HG03342 (cell line): ENCODE measurements at regions not wholly inside any gene's neighbourhood (a gene's known extent, or its start where the extent isn't known, plus 50 kb on each side); places are given as distances from the start of the nearest gene placed in this dataset.

Experiments
- ATAC-seq: cut with Tn5 transposase; IDR thresholded peaks from one replicate; pipeline ENCODE4 v1.9.1; 2021; ENCODE audit warnings: mild to moderate bottlenecking, moderate library complexity; ENCODE audit not compliant: unreplicated experiment

- ATAC-seq: no peak
These were observed 90.6 kb upstream of the SYNDIG1 start for GRCh38 chr20:24378661-24379483.

GRCh38 chr20:24376311-24377099, 92.9 kb upstream of the SYNDIG1 start:
- no peak for ATAC-seq

- no peak for ATAC-seq
These were observed 96.1 kb upstream of the SYNDIG1 start for GRCh38 chr20:24373372-24373771.

- no peak for ATAC-seq
These were observed 98.3 kb upstream of the SYNDIG1 start for GRCh38 chr20:24370911-24371695.

GRCh38 chr20:24370249-24370648, 99.2 kb upstream of the SYNDIG1 start:
- no peak for ATAC-seq

GRCh38 chr20:24368253-24368652, 101.2 kb upstream of the SYNDIG1 start:
- no peak for ATAC-seq

GRCh38 chr20:24366336-24367004, 103.0 kb upstream of the SYNDIG1 start:
- ATAC-seq: no peak

GRCh38 chr20:24365670-24366069, 103.8 kb upstream of the SYNDIG1 start:
- ATAC-seq: no peak

GRCh38 chr20:24364482-24364881, 104.9 kb upstream of the SYNDIG1 start:
- ATAC-seq: no peak

- no peak for ATAC-seq
These were observed 106.4 kb upstream of the SYNDIG1 start for GRCh38 chr20:24363031-24363430.

GRCh38 chr20:24362080-24362479, 107.3 kb upstream of the SYNDIG1 start:
- ATAC-seq: no peak

- no peak for ATAC-seq
These were observed 107.9 kb upstream of the SYNDIG1 start for GRCh38 chr20:24361541-24361940.

- no peak for ATAC-seq
These were observed 108.9 kb upstream of the SYNDIG1 start for GRCh38 chr20:24360531-24360930.

- ATAC-seq: no peak
These were observed 110.0 kb upstream of the SYNDIG1 start for GRCh38 chr20:24359321-24360027.

GRCh38 chr20:24357931-24358330, 111.5 kb upstream of the SYNDIG1 start:
- ATAC-seq: no peak

GRCh38 chr20:24357177-24357576, 112.3 kb upstream of the SYNDIG1 start:
- ATAC-seq: no peak

GRCh38 chr20:24353135-24353690, 116.2 kb upstream of the SYNDIG1 start:
- no peak for ATAC-seq

GRCh38 chr20:24350923-24351368, 118.5 kb upstream of the SYNDIG1 start:
- ATAC-seq: no peak

GRCh38 chr20:24341781-24342180, 127.6 kb upstream of the SYNDIG1 start:
- no peak for ATAC-seq

- no peak for ATAC-seq
These were observed 128.5 kb upstream of the SYNDIG1 start for GRCh38 chr20:24340933-24341332.
